HG02938 (cell line): ENCODE measurements at regions not wholly inside any gene's neighbourhood (a gene's known extent, or its start where the extent isn't known, plus 50 kb on each side); places are given as distances from the start of the nearest gene placed in this dataset.

Experiments
- ATAC-seq: cut with Tn5 transposase; IDR thresholded peaks from one replicate; pipeline ENCODE4 v1.9.1; 2021; ENCODE audit warnings: mild to moderate bottlenecking, moderate library complexity; ENCODE audit not compliant: unreplicated experiment

GRCh38 chr9:115209601-115210306, 91.8 kb upstream of the TNC start:
- peak; percentile 73 for ATAC-seq

- ATAC-seq, result no peak
Observed at GRCh38 chr9:115210699-115211098, 92.7 kb upstream of the TNC start.

GRCh38 chr9:115211413-115212124, 93.6 kb upstream of the TNC start:
- peak; percentile 59 for ATAC-seq

- no peak for ATAC-seq
Observed at GRCh38 chr9:115212125-115212605, 94.2 kb upstream of the TNC start.

- no peak for ATAC-seq
Observed at GRCh38 chr9:115212832-115213231, 94.9 kb upstream of the TNC start.

- no peak for ATAC-seq
Observed at GRCh38 chr9:115213818-115214334, 95.9 kb upstream of the TNC start.

GRCh38 chr9:115216873-115217272, 98.9 kb upstream of the TNC start:
- ATAC-seq, result no peak

- no peak for ATAC-seq
Observed at GRCh38 chr9:115220319-115221005, 102.5 kb upstream of the TNC start.

- no peak for ATAC-seq
Observed at GRCh38 chr9:115223471-115223870, 105.5 kb upstream of the TNC start.

GRCh38 chr9:115225459-115226116, 107.6 kb upstream of the TNC start:
- no peak for ATAC-seq

GRCh38 chr9:115226152-115226551, 108.2 kb upstream of the TNC start:
- ATAC-seq, result no peak

- no peak for ATAC-seq
Observed at GRCh38 chr9:115229496-115229895, 111.5 kb upstream of the TNC start.

- ATAC-seq, result no peak
Observed at GRCh38 chr9:115230924-115231515, 113.1 kb upstream of the TNC start.

GRCh38 chr9:115232181-115232774, 114.3 kb upstream of the TNC start:
- no peak for ATAC-seq

GRCh38 chr9:115234094-115234493, 116.1 kb upstream of the TNC start:
- ATAC-seq, result peak; percentile 82

GRCh38 chr9:115235221-115235620, 117.3 kb upstream of the TNC start:
- no peak for ATAC-seq

- no peak for ATAC-seq
Observed at GRCh38 chr9:115237385-115237998, 119.5 kb upstream of the TNC start.

GRCh38 chr9:115240676-115241075, 122.7 kb upstream of the TNC start:
- no peak for ATAC-seq

- no peak for ATAC-seq
Observed at GRCh38 chr9:115241641-115242040, 123.7 kb upstream of the TNC start.

- no peak for ATAC-seq
Observed at GRCh38 chr9:115249488-115249887, 131.5 kb upstream of the TNC start.
